Brain pericyte (primary cell): ENCODE measurements at regions not wholly inside any gene's neighbourhood (a gene's known extent, or its start where the extent isn't known, plus 50 kb on each side); places are given as distances from the start of the nearest gene placed in this dataset.

Source experiments
- DNase-seq: peaks from one replicate; pipeline ENCODE4 v3.0.0-alpha.2; 2012; ENCODE audit warnings: low read depth, low spot score

- no peak for DNase-seq
Measured at GRCh38 chr16:85173981-85174751, 61.9 kb upstream of the CIBAR2 start.

GRCh38 chr16:85174871-85175723 lies 62.8 kb upstream of the CIBAR2 start:
- no peak for DNase-seq

- no peak for DNase-seq
Measured at GRCh38 chr16:85175724-85176233, 63.5 kb upstream of the CIBAR2 start.

GRCh38 chr16:85176541-85177447 lies 64.5 kb upstream of the CIBAR2 start:
- no peak for DNase-seq

- DNase-seq = no peak
Measured at GRCh38 chr16:85177448-85177846, 65.2 kb upstream of the CIBAR2 start.

DNA sequence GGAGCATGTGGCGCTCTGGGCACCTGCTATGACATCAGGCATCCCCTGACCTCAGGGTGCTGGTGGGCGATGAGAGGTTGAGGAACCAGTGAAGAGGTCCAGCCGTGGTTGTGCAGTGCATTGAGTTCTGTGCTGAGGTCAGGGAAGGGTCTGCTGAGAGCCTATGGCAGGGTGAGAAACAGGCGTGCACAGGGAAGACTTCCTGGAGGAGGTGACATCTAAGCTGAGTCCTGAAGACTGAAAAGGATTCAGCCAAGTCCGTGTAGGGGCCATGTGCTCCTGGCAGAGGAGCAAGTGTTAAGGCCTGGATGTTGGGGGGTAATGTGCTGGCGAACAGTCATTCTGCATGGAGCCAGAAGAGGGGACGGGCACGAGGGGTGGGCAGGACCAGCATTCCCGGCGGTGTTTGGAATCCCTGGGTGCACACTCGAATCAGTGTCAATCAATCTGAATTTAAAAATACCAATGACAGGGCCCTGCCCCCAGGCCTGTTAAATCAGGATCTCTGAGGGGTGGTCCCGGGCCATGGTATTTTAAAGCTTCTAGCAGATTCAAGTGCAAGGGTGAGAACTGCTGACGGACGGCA lies 65.8 kb upstream of the CIBAR2 start:
- DNase-seq = no peak

DNA sequence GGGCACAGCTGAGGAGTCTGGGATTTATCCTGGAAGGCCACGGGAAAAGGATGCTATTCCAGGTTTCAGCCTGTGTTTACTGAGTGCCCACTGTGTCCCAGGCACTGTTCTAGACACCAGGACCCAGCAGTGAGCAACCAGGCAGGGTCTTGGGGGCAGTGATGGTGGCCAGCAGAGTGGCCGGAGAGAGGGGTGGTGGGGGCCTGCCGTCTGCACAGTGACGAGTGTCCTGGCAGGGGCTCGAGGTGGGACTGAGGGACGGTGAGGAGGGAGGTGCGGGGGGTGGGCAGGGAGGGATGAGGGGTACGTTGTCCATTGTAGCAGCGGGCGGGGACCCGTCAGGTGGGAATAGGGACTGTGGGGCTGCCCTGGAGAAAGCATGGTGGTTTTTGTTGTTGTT lies 66.3 kb upstream of the CIBAR2 start:
- no peak for DNase-seq

- no peak for DNase-seq
Measured at GRCh38 chr16:85179344-85180046, 67.2 kb upstream of the CIBAR2 start.

- DNase-seq = no peak
Measured at GRCh38 chr16:85180047-85180826, 68.0 kb upstream of the CIBAR2 start.

DNA sequence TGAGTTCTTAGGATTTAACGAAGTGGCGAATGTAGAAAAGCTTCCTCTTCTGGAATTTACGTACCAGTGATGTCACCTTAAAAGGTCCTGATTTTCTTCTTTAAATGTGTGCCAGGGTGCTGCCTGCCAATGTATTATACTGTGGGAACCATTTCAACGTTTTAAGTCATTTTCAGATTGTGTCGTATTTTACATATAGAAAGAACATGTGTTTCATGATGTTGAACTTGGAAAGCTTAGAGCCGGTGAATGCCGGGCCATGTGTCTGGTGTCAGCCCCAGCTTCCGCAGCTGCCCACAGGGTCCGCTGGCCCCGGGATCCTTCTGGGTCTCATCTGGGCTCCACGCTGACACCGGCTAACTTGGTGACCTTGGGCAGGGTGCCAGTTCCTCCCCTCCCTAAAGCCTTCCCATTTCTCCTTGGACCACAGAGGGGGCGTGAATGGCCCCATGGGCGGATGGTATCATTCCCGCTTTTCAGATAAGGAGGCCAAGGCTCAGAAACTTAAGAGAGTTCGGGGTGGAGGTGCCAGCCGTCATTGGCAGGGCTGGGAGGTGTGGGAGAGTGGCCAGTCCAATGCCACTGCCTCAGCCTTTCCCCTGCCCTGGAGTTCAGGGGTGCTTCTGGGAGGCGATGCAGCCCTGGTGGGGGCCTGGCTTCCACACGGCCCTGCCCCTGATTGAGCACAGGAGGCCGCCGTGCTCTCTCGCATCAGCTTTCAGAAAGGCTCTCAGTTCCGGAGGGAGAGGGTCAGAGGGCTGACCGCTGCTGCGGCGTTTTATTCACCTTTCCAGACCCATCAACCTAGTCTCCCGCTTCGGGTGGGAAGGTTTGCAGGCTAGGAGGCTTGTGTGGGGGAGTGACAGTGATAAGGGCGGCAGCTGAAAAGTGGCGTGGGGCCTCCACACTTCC lies 68.8 kb upstream of the CIBAR2 start:
- no peak for DNase-seq

DNA sequence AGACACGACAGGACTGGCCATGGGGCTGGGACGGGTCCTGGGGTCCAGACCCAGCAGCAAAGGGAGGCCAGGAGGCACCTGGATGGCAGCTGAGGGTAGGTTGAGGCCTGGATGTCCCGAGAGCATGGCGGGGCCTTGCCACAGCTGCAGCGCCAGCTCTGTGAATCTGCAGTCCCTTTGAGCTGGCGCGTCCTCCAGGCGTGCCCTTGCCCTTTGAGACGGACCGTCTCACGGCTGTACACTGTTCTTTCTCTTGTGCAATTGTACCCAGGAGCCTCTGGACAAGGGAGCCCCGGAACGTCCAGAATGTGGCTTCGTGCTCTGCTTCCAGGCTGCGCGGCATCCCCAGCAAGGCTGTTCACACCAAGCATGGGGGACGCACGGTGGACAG lies 69.5 kb upstream of the CIBAR2 start:
- DNase-seq = no peak

- DNase-seq = no peak
Measured at GRCh38 chr16:85182286-85182685, 70.0 kb upstream of the CIBAR2 start.

- no peak for DNase-seq
Measured at GRCh38 chr16:85182774-85183173, 70.5 kb upstream of the CIBAR2 start.

DNA sequence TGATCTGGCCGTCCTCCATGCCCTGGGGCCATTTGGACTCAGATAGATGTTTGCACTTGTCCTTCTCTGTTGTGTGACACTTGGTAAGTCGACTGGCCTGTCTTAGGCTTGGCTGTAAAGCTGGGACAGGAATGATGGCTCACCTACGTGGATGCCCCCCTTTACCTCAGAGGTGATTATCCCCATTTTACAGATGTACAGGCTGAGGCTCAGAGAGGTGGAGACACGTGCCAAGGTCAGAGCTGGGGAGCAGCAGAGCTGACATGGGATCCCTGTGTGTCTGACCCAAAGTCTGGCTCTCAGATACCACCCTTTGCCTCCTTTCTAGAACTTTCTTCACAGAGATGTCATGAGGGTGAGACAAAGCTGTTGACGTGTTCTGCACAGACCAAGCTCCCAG lies 71.3 kb upstream of the CIBAR2 start:
- DNase-seq = no peak

DNA sequence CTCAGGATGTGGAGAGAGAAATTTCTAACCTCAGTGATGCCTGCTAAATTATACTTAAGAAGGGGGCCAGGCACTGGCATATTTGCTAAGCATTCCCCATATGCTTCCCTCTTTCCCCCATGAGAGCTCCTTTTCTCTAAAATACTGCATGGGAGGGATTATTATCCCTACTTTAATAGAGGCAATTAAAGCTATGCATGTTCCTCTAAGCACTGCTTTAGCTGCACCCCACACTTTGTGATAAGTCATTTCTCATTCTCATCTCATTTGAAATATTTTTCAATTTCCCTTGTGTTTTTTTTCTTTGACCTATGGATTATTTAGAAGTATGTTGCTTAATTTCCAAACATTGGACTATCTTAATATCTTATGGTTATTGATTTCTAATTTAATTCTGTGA lies 72.1 kb upstream of the CIBAR2 start:
- DNase-seq = no peak

DNA sequence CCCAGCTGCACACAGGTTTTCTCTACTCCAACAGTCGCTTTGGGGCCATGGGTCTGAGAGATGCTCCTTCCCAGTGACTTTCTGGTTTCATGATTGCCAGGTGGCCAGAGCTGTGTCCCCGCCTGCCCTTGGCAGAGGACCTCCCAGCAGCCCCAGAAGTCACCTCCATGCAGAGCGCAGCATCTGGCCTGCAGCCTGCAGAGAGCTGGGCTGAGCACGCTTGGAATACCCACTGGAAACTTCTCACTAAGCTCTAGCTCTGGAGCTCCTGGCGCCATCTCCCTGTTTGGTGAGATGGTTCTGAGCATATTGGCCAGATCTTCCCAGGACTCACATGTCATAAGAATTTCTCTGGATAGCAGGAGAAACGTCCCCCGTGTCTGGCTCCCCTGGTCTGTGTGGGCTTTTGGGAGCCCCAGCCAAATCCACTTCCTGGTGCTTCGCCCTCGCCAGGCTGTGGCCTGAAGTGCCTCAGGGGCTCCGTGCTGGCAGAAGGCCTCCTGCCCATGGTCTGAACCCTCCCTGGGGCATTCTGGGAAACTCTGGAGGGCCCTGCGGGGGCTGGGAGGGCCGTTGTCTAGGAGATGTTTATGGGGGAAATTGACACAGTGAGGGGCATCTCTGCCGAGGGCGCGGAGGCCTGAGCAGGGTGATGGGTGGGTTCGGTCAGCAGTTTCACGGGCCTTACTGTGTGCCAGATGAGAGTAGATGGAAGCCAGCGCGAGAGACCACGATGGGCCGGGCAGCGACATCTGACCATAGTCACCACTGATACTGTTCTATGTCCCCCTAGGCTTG lies 73.2 kb upstream of the CIBAR2 start:
- DNase-seq = no peak

- no peak for DNase-seq
Measured at GRCh38 chr16:85187002-85187401, 74.7 kb upstream of the CIBAR2 start.

DNA sequence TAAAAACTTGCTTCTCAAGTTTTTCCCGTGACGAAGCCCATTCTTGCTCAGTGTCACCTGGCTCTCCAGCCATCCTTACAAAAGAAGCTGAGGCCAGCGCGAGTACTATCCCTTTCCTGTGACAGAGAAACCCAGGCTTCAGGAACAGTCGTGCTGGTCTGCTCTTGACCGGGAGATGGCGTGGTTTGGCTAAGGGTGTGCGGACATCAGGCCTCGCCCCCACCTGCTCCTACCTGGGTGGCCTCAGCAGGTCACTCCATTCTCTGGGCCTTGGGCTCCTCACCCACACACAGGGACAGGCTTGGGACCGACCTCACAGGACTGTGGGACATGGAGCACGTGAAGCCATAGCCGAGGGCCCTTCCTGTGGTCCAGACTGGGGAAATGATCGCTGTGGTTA lies 75.2 kb upstream of the CIBAR2 start:
- no peak for DNase-seq
